PFSK-1 (cell line): ENCODE measurements at regions not wholly inside any gene's neighbourhood (a gene's known extent, or its start where the extent isn't known, plus 50 kb on each side); places are given as distances from the start of the nearest gene placed in this dataset.

ENCODE experiments used
- FOXP2 ChIP-seq: optimal IDR thresholded peaks from 2 replicates; pipeline ENCODE3; 2011; ENCODE audit warnings: borderline replicate concordance, control low read depth, inconsistent platforms; ENCODE audit not compliant: insufficient read depth; ENCODE audit errors: extremely low read length, extremely low read depth
- POLR2AphosphoS5 ChIP-seq: IDR thresholded peaks from 2 replicates; pipeline ENCODE4 v1.6.1; 2012; ENCODE audit warnings: low read depth, mild to moderate bottlenecking, control low read depth, low read length, moderate library complexity
- SIN3A ChIP-seq: IDR thresholded peaks from 2 replicates; pipeline ENCODE4 v1.6.1; 2012; ENCODE audit warnings: mild to moderate bottlenecking, low read length, moderate library complexity, borderline replicate concordance; ENCODE audit not compliant: insufficient read depth
- TAF1 ChIP-seq: IDR thresholded peaks from 2 replicates; pipeline ENCODE4 v1.6.1; 2012; ENCODE audit warnings: low read length, control low read depth, borderline replicate concordance; ENCODE audit not compliant: insufficient read depth
- TF ChIP-seq, protein P1 (sequence below), 2 experiments: IDR thresholded peaks; 2 replicates each; pipeline versions ENCODE4 v1.6.1 to v1.8.0; 2011 to 2012; ENCODE audit warnings: low read depth in 2 of 2, low read length in 2 of 2, control low read depth in 1 of 2, inconsistent platforms in 1 of 2, mild to moderate bottlenecking in 1 of 2, moderate library complexity in 1 of 2; ENCODE audit not compliant: insufficient read depth in 1 of 2

DNA sequence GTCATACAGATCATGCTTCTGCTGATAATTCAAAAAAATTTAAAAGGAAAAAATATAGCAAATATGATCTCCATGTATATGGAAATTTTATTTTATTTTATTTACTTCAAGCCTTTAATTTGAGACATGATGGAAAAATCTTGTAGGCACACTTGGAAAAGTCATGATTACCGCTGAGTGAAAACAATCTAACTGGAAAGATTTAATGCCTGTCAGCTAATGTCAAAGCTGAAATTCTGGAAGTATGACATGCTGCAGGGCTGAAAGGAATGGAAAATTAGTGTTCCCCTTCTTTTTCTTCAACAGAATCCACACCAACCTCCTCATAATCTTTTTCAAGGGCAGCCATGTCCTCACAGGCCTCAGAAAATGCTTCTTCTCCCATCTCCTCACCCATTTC, 58.2 kb downstream of the RPRM start:
- TF ChIP-seq POLR2AphosphoS5, result no peak
- TF ChIP-seq, protein P1, sequence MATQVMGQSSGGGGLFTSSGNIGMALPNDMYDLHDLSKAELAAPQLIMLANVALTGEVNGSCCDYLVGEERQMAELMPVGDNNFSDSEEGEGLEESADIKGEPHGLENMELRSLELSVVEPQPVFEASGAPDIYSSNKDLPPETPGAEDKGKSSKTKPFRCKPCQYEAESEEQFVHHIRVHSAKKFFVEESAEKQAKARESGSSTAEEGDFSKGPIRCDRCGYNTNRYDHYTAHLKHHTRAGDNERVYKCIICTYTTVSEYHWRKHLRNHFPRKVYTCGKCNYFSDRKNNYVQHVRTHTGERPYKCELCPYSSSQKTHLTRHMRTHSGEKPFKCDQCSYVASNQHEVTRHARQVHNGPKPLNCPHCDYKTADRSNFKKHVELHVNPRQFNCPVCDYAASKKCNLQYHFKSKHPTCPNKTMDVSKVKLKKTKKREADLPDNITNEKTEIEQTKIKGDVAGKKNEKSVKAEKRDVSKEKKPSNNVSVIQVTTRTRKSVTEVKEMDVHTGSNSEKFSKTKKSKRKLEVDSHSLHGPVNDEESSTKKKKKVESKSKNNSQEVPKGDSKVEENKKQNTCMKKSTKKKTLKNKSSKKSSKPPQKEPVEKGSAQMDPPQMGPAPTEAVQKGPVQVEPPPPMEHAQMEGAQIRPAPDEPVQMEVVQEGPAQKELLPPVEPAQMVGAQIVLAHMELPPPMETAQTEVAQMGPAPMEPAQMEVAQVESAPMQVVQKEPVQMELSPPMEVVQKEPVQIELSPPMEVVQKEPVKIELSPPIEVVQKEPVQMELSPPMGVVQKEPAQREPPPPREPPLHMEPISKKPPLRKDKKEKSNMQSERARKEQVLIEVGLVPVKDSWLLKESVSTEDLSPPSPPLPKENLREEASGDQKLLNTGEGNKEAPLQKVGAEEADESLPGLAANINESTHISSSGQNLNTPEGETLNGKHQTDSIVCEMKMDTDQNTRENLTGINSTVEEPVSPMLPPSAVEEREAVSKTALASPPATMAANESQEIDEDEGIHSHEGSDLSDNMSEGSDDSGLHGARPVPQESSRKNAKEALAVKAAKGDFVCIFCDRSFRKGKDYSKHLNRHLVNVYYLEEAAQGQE (IDR thresholded peaks at IDR 0.05; ENCODE audit: insufficient read depth in 1 of 2, low read depth in 2 of 2, low read length in 2 of 2), result no peak
- TF ChIP-seq SIN3A, result no peak
- TF ChIP-seq TAF1, result no peak
- TF ChIP-seq FOXP2, result no peak

DNA sequence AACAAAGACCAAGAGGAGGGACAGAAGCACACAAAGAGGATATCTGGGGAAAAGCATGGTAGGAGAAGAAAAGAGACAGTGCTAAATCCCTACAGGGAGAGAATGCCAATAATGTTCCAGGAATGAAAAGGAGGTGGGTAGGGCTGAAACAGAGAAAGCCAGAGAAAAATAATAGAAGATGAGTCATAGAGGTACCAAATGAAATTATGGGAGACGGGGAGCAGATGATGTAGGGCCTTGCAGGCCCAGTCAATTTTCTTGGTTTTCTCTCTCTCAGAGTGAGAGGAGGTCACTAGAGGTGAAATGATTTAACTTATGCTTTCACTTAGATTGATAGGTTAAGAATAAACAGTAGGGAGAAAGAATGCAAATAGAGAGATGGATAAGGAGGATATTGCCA, 61.5 kb downstream of the RPRM start:
- TF ChIP-seq, protein P1 (IDR thresholded peaks at IDR 0.05; ENCODE audit: insufficient read depth in 1 of 2, low read depth in 2 of 2, low read length in 2 of 2), result no peak
- TF ChIP-seq POLR2AphosphoS5, result no peak

DNA sequence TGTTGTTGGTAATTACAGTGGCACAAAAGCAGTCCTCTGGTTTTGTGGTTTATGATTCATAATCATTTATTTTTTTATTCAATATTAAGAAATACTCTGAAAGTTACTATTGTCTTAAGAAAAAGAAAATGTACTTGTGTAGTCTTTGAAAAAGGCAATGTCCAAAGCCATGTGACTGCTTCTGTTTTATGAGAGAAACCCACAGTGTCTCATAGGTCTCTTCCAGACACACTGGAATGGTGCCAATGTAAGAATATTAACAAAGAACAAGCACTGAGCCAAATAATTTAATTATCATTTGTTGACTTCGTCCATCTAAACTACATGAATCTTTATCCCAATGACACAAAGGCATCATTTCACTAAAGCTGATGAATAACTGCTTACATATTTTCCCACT, 62.5 kb downstream of the RPRM start:
- TF ChIP-seq SIN3A (no peak), FOXP2 (no peak), TAF1 (no peak), POLR2AphosphoS5 (no peak)

DNA sequence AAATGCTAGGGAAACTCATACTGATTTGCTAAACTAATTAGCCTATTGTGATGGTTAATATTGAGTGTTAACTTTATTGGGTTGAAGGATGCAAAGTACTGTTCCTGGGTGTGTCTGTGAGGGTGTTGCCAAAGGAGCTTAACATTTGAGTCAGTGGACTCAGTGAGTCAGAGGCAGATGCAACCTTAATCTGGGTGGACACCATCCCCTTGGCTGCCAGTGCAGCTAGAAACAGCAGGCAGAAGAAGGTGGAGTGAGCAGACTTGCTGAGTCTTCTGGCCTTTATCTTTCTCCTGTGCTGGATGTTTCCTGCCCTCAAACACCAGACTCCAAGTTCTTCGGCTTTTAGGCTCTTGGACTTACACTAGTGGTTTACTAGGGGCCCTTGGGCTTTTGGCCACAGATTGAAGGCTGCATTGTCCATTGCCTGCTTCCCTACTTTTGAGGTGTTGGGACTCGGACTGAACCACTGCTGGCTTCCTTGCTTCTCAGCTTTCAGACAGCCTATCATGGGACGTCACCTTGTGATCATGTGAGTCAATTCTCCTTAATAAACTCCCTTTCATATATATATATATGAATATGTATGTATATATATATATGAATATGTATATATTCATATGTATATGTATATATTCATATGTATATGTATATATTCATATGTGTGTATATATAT, 69.7 kb downstream of the RPRM start:
- TF ChIP-seq, protein P1 (IDR thresholded peaks at IDR 0.05; ENCODE audit: insufficient read depth in 1 of 2, low read depth in 2 of 2, low read length in 2 of 2), result no peak
- TF ChIP-seq FOXP2 (no peak), POLR2AphosphoS5 (no peak), TAF1 (no peak), SIN3A (no peak)

DNA sequence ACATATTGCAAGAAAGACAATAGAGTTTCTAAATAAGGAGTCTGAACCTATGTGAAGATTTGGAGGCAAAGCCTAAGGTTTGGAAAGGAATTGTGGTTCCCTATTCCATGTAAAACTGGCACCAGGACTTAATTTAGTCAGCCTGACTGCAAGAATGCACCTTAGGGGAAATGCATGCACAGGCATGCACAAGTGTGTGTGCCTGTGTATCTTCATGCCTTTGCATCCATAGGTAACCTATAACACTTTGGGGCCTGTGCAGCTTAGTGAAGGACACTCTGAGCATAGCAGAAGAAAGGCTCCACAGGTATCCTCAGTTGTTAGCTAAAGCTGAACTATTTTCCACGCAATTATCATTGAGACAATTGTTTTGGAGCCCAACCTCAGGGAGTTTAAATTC, 73.4 kb downstream of the RPRM start:
- TF ChIP-seq SIN3A, result no peak
- TF ChIP-seq, protein P1 (IDR thresholded peaks at IDR 0.05; ENCODE audit: insufficient read depth in 1 of 2, low read depth in 2 of 2, low read length in 2 of 2), result no peak
- TF ChIP-seq POLR2AphosphoS5, result no peak
- TF ChIP-seq FOXP2, result no peak
- no peak for TF ChIP-seq TAF1

DNA sequence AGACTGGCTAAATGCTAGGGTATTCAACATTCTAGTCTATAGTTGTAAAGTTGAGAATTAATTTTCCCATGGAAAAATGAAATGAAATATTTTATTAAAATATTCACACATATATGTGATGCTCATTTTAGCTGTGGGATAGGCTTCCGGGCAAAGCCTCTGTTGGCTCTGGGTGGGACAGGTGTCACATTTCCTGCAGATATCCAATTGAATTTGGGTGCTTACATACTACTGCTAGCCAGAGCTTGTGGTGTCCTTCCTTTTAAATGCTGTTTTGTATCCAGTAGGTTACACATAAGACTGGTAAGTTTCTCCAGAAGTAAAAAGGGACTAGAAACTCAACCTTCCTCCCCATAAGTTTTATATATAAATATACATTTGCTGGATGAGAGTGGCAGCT, 73.8 kb downstream of the RPRM start:
- TF ChIP-seq TAF1 (no peak), FOXP2 (no peak), POLR2AphosphoS5 (no peak), SIN3A (no peak)
- TF ChIP-seq, protein P1 (IDR thresholded peaks at IDR 0.05; ENCODE audit: insufficient read depth in 1 of 2, low read depth in 2 of 2, low read length in 2 of 2), result no peak
